ENCODE measurements at regions not wholly inside any gene's neighbourhood (a gene's known extent, or its start where the extent isn't known, plus 50 kb on each side); places are given as distances from the start of the nearest gene placed in this dataset.

GRCh38 chr11:134581966-134582769 is 170.1 kb upstream of the B3GAT1 start:
- no peak for DNase-seq

- no peak for DNase-seq
These were observed 169.1 kb upstream of the B3GAT1 start for GRCh38 chr11:134581121-134581626.

GRCh38 chr11:134580610-134580975 is 168.6 kb upstream of the B3GAT1 start:
- no peak for DNase-seq

- DNase-seq = no peak
These were observed 167.9 kb upstream of the B3GAT1 start for GRCh38 chr11:134579724-134580609.

GRCh38 chr11:134578807-134579723 is 167.0 kb upstream of the B3GAT1 start:
- DNase-seq = no peak

GRCh38 chr11:134577751-134578395 is 165.8 kb upstream of the B3GAT1 start:
- DNase-seq = no peak

GRCh38 chr11:134576721-134577171 is 164.7 kb upstream of the B3GAT1 start:
- DNase-seq = no peak

GRCh38 chr11:134576286-134576685 is 164.2 kb upstream of the B3GAT1 start:
- DNase-seq = no peak

- no peak for DNase-seq
These were observed 163.6 kb upstream of the B3GAT1 start for GRCh38 chr11:134575504-134576230.

- no peak for DNase-seq
These were observed 162.9 kb upstream of the B3GAT1 start for GRCh38 chr11:134574947-134575346.

GRCh38 chr11:134574425-134574824 is 162.4 kb upstream of the B3GAT1 start:
- DNase-seq = no peak

- no peak for DNase-seq
These were observed 161.8 kb upstream of the B3GAT1 start for GRCh38 chr11:134573857-134574256.

- no peak for DNase-seq
These were observed 161.0 kb upstream of the B3GAT1 start for GRCh38 chr11:134572741-134573675.

GRCh38 chr11:134571301-134571700 is 159.3 kb upstream of the B3GAT1 start:
- no peak for DNase-seq

GRCh38 chr11:134569195-134569594 is 157.2 kb upstream of the B3GAT1 start:
- no peak for DNase-seq

- no peak for DNase-seq
These were observed 154.3 kb upstream of the B3GAT1 start for GRCh38 chr11:134566311-134566710.

- no peak for DNase-seq
These were observed 153.4 kb upstream of the B3GAT1 start for GRCh38 chr11:134565343-134565891.

- no peak for DNase-seq
These were observed 152.6 kb upstream of the B3GAT1 start for GRCh38 chr11:134564472-134565200.

GRCh38 chr11:134562941-134563471 is 151.0 kb upstream of the B3GAT1 start:
- no peak for DNase-seq

Measured in CD4-positive, alpha-beta T cell treated with Interleukin-21 for 1 hour (primary cell).